Glutamatergic neuron (in vitro differentiated cells): ENCODE measurements at regions not wholly inside any gene's neighbourhood (a gene's known extent, or its start where the extent isn't known, plus 50 kb on each side); places are given as distances from the start of the nearest gene placed in this dataset.

Source experiments
- DNase-seq: peaks from one replicate; pipeline ENCODE4 v3.0.0; 2022
- H3K27ac Mint-ChIP-seq: one replicate; pipeline ENCODE4 v1.8.0; 2020; ENCODE audit warnings: mild to moderate bottlenecking, mixed read lengths, inconsistent platforms; ENCODE audit not compliant: unreplicated experiment
- H3K27me3 Mint-ChIP-seq: one replicate; pipeline ENCODE4 v1.8.0; 2020; ENCODE audit warnings: mild to moderate bottlenecking, moderate library complexity, mixed read lengths, inconsistent platforms; ENCODE audit not compliant: unreplicated experiment
- H3K36me3 Mint-ChIP-seq: one replicate; pipeline ENCODE4 v1.8.0; 2020; ENCODE audit warnings: mild to moderate bottlenecking, mixed read lengths, inconsistent platforms; ENCODE audit not compliant: unreplicated experiment
- H3K4me1 Mint-ChIP-seq: one replicate; pipeline ENCODE4 v1.8.0; 2020; ENCODE audit warnings: mild to moderate bottlenecking, low read depth, mixed read lengths, inconsistent platforms; ENCODE audit not compliant: unreplicated experiment
- H3K4me3 Mint-ChIP-seq: one replicate; pipeline ENCODE4 v1.8.0; 2020; ENCODE audit warnings: mild to moderate bottlenecking, mixed read lengths, inconsistent platforms; ENCODE audit not compliant: unreplicated experiment
- H3K9me3 Mint-ChIP-seq: one replicate; pipeline ENCODE4 v1.8.0; 2020; ENCODE audit warnings: mild to moderate bottlenecking, moderate library complexity, mixed read lengths, inconsistent platforms; ENCODE audit not compliant: unreplicated experiment
- CTCF ChIP-seq: fragments of 200-600 bp; sonication (generic); IDR thresholded peaks from one replicate; pipeline ENCODE4 v1.5.0; 2021; ENCODE audit not compliant: partially characterized antibody, unreplicated experiment

GRCh38 chr18:40016405-40016804 lies 1938.6 kb upstream of the PIK3C3 start:
- H3K36me3 Mint-ChIP-seq, result no peaks in the 10 kb centered on the region
- TF ChIP-seq CTCF, result no peak
- H3K4me3 Mint-ChIP-seq, result no peak overlapping the region
- H3K27me3 Mint-ChIP-seq, result no peaks in the 10 kb centered on the region
- no peak for DNase-seq
- H3K4me1 Mint-ChIP-seq, result no peaks in the 10 kb centered on the region
- no peak overlapping the region for H3K27ac Mint-ChIP-seq
- no peaks in the 10 kb centered on the region for H3K9me3 Mint-ChIP-seq

DNA sequence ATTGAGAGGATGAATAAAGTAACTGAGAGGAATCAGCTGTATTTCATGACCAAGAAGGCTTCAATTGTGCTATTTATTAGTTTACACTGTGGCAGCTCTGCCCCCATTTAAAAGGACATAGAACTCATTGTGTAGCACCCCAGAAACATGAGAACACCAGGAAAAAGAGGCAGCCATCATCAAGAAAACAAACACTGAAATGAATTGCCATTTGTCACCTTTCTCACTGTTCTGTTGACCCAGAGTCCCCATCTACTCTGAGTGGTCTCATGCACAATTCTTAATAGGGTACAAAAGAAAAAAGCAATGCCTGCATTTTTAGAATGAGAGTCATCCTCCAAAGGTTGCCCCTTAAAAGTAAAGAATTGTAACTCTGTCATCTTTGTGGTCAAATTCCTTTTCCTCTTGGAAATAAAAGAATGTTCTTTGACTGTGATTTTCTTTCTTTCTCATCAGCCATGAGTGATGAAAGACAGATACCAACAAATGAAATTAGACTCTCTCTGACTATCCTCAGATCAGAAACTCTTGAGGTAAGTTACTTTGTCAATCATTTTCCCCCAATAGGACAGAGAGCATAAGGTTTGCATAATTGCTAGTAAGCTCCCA lies 1941.9 kb upstream of the PIK3C3 start:
- Mint-ChIP-seq H3K4me1 (no peaks in the 10 kb centered on the region), H3K36me3 (no peaks in the 10 kb centered on the region), H3K4me3 (no peak overlapping the region), H3K9me3 (no peaks in the 10 kb centered on the region), H3K27me3 (no peaks in the 10 kb centered on the region), H3K27ac (no peak overlapping the region)
- TF ChIP-seq CTCF, result no peak
- DNase-seq, result no peak

- no peak overlapping the region for H3K4me3 Mint-ChIP-seq
- no peaks in the 10 kb centered on the region for H3K36me3 Mint-ChIP-seq
- no peak overlapping the region for H3K27ac Mint-ChIP-seq
- H3K4me1 Mint-ChIP-seq, result no peaks in the 10 kb centered on the region
- TF ChIP-seq CTCF, result no peak
- no peak for DNase-seq
- H3K9me3 Mint-ChIP-seq, result no peaks in the 10 kb centered on the region
- no peaks in the 10 kb centered on the region for H3K27me3 Mint-ChIP-seq
These were observed 1943.8 kb upstream of the PIK3C3 start for GRCh38 chr18:40011201-40011600.

DNA sequence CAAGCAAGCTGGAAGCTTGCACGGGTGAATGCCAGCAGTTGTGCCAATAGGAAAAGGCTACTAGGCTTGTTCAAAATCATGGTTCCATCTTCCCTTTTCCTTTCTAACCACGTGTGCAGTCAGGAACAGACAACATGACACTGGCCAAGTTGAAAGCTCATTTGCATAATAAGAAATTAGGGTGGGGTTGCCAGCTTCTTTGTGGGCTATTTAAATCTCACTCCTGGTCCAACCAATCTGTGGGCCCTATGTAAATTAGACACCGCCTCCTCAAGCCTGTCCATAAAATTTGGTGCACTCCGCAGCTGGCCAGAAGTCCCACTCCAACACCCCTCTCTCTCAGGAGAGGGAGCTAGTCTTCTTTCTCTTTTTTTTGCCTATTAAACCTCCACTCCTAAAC lies 1948.4 kb upstream of the PIK3C3 start:
- Mint-ChIP-seq H3K9me3 (no peaks in the 10 kb centered on the region), H3K4me1 (no peaks in the 10 kb centered on the region), H3K27me3 (no peaks in the 10 kb centered on the region), H3K36me3 (no peaks in the 10 kb centered on the region), H3K27ac (no peak overlapping the region), H3K4me3 (no peak overlapping the region)
- TF ChIP-seq CTCF, result no peak
- DNase-seq, result no peak

- H3K27ac Mint-ChIP-seq, result no peak overlapping the region
- TF ChIP-seq CTCF, result no peak
- H3K27me3 Mint-ChIP-seq, result no peaks in the 10 kb centered on the region
- no peak overlapping the region for H3K4me3 Mint-ChIP-seq
- H3K9me3 Mint-ChIP-seq, result no peaks in the 10 kb centered on the region
- DNase-seq, result no peak
- no peaks in the 10 kb centered on the region for H3K36me3 Mint-ChIP-seq
- H3K4me1 Mint-ChIP-seq, result no peaks in the 10 kb centered on the region
These were observed 1950.8 kb upstream of the PIK3C3 start for GRCh38 chr18:40004246-40004645.
